NCI-H345 (cell line): ENCODE measurements at regions not wholly inside any gene's neighbourhood (a gene's known extent, or its start where the extent isn't known, plus 50 kb on each side); places are given as distances from the start of the nearest gene placed in this dataset.

ENCODE experiments used
- DNase-seq: peaks from one replicate; lab custom pipeline; 2025; lab: John Stamatoyannopoulos, UW

DNA sequence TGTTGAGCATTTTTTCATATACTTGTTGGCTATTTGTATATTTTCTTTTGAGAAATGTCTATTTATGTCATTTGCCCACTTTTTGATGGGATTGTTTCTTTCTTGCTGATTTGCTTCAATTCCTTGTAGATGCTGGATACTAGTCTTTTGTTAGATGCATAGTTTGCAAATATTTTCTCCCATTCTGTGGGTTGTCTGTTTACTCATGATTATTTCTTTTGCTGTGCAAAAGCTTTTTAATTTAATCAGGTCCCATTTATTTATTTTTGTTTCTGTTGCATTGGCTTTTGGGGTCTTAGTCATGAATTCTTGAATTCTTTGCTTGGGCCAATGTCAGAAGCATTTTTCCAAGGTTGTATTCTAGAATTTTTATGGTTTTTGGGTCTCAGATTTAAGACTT is 251.7 kb downstream of the WNT5A start:
- no peak for DNase-seq

DNA sequence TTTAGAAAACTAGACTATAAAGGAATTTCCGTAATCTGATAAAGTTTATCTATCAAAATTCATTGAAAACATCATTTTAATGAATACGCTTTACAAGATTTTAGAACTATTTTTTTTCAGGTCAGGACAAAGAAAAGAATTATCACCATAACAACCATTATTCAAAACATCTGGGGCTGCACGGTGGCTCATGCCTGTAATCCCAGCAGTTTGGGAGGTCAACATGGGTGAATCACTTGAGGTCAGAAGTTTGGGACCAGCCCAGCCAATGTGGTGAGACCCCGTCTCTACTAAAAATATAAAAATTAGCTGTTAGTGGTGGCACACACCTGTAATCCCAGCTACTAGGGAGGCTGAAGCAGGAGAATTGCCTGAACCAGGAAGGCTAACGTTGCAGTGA is 260.4 kb downstream of the WNT5A start:
- DNase-seq: no peak

DNA sequence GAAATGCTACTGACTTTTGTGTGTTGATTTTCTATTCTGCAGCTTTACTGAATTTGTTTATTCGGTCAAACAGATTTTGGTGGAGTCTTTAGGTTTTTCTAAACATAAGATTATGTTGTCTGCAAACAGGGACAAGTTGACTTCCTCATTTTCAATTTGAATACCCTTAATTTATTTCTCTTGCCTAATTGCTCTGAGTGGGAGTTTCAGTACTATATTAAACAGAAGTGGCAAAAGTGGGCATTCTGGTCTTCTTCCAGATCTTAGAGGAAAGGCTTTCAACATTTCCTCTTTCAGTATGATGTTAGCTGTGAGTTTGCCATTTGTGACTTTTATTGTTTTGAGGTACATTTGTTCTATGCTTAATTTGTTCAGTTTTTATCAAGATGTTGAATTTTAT is 268.5 kb downstream of the WNT5A start:
- DNase-seq: no peak

DNA sequence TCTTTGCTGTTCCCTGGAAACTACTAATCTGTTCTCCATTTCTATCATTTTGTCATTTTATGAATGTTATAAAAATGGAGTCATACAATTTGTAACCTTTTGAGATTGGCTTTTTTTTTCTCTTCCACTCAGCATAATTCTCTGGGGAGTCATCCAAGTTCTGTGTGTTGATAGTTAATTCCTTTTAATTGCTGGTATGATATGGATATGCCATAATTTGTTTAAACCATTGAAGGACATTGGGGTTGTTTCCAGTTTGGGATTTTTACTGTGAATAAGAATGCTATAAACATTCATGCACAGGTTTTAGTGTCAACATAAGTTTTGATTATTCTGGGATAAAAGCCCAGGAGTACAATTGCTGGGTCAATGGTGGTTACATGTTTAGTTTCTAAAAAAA is 279.4 kb downstream of the WNT5A start:
- DNase-seq: no peak

DNA sequence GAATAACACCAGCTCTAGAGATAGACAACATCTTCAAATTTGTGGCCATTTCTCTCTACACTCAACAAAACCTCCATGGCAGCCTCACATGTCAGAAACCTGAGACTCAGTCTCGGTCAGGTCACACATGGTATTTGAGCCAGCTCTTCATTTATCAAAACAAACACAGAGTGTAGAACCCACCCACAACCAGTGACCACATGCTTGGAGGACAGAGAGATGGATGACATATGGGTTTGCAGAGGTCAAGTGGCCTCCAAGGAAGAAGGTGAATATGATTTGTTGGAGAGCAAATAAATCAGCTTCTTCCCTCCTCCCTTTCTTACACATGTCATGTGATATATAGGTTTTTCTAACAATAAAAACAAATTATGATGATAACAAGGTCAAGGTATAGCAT is 278.1 kb upstream of the LRTM1 start:
- no peak for DNase-seq

DNA sequence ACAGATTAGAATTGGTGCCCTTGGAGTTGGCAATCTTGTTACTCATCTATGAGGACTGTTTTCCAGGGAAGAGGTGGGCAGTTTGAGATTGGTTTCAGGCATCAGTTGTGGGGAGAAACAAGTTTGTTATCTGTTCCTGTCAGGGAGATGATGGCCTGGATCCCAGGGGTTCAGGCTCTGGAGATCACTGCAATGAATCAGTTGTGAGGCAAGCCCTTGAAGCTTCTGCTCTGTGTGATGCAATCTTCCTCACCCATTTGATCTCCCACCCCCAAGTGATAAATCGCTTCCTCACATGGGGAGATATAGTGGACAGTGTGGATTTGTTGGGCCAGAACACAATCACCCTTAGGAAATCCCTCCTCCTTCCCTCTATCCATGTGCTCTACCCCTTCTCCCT is 276.6 kb upstream of the LRTM1 start:
- no peak for DNase-seq

DNA sequence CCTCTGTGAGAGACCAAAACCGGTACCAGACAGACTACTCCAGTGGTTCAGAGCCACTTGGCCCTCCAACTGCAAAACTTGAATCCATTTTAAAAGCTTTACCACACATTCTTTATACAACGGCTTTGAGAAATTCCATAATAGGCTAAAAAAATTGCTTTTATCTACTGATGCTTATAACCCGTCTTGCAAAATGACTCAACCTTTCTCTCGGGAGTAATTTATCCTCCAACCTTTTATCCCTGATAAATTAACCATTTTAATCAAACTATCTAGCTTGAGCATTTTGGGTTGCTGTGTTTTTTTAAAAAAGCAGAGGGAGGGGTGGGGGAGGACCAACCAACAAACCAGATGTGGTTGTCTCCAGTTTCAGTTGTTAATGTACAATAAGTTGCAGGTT is 275.7 kb upstream of the LRTM1 start:
- DNase-seq: no peak

DNA sequence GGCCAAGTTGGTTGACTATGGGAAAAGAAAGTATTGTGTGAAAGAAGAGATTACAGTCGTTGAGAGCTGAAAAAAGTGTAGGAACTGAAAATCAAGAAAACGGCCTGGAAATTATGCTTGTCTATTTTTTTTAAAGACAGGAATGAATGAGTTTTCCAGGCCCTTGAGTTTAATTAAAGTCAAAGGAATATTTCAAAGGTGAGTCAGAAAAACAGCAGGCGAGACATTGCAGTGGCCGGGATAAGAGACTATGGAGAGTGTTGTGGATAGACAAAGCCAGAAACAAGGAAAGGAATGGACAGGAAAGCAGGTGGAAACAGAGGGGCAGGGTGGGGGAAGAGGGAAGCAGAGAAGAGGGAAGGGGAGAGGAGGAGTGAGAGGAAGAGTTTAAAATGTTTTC is 275.1 kb upstream of the LRTM1 start:
- no peak for DNase-seq

DNA sequence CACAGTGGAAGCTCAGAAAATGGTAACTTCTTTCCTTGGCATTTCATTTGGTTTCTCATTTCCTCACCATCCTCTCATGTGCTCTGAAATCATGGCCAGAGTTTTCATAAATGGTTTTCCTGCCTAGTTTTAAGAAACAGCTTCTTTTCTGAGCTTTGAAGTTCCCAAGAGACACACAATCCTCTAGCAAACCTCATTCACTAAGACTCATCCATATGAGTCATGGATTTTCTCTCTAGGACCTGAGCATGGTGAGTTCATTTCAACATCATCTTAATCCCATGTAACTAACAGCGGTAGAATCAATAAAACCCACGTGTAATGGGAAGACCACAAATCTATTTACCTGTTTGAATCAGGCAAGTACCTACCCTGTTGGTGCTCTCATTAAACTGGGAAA is 274.5 kb upstream of the LRTM1 start:
- no peak for DNase-seq

DNA sequence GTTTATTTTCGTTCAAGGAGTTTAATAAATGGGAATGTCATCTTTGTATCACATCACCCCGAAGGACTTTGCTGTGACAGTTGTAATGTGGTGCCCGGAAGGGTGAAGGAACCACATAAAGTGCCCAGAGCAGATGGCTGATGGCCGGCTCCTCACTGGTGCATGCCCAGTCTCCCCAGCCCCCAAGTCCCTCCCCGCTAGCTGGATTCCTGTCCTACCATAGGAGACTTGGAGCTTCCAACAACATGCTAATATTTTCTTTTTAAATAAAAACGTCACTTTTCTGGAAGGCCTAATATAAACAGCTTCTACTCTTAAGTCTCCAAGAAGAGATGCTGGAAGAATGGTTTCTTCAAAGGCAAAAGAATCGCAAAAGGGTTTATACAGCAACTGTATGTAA is 273.9 kb upstream of the LRTM1 start:
- no peak for DNase-seq

DNA sequence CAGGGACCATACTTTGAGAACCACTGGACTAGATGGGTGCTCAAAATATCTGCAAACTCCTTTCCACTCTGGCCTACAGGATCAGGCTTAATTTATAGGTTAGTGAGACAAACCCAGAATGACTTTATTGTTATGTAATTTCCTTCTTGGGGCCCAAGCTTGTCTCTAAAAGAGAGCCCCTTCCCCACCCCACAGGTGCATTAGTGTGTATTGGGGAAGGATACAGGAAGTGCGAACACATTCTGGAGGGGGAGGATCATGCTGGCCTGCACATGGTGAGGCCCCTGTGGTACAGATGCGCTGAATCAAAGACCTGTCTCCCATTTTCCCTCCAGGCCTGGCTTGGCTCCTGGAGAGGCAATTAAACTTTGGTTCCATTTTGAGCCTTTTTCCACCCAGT is 273.0 kb upstream of the LRTM1 start:
- no peak for DNase-seq

DNA sequence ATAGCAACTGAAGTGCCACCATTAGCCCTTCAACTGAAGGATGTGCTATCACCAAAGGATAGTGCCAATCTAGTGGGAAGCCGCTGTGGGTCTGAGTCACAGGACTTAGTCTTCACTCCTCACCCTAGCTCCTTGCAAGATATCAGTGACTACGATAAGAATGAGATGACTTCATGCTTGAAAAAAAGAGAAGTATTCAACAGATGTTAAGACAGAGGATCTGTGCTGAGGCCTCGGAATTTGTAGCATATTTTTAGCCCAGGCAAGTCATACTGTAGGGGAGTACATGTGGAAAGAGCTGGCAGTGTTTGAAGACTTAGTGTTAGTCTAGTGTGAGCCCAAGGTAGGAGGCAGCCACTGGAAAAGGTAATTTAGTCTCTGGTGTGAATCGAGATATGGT is 270.7 kb upstream of the LRTM1 start:
- no peak for DNase-seq

DNA sequence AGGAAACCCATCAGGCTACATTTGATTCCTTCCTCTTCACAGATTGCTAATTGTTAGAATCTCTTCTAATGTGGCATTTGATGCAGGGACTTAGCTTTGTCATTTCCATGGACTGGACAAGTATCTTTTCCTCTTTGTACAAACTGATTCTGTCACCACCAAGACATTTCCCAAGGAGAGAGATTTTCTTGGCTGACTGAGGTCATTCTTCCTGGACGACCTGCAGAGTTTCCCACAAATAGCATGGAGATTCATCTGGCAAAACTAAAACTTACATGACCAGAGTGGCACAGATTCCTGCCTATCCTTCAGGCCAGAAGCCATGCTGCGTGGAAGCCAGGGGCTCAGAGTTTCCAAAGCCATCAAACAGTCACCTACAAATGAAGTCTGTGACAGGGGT is 269.2 kb upstream of the LRTM1 start:
- no peak for DNase-seq

DNA sequence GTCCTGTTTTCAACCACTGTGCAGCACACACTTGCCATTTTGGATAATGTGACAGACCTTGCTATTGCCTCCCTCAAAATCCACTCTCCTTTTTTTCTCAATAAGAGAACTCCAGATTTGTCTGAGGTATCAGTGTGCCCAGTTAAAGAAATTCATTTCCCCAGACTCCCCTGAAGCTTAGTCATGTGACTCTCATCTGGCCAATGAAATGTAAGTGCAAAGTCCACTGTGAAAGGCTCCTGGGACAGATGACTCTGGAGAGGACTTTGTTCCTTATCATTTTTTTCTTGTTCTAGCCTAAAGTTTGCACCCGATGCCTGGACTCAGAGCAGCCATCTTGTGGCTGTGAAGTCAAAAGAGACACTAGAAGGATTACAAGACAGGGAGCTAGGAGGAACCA is 268.6 kb upstream of the LRTM1 start:
- DNase-seq: no peak

DNA sequence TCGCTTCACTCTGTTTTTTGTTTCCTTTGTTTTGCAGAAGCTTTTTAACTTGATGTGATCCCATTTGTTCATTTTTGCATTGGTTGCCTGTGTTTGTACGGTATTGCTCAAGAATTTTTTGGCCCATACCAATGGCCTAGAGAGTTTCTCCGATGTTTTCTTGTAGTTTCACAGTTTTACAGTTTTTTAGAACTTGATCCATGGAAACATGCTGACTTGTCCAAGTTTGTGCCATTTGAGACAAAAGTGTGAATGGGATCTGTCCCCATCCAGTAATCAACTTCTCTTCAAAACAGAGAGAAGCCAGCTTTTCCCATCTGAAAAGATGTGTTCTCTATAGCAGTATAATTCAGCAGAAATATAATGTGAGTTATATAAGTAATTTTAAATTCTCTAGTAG is 266.5 kb upstream of the LRTM1 start:
- DNase-seq: no peak

DNA sequence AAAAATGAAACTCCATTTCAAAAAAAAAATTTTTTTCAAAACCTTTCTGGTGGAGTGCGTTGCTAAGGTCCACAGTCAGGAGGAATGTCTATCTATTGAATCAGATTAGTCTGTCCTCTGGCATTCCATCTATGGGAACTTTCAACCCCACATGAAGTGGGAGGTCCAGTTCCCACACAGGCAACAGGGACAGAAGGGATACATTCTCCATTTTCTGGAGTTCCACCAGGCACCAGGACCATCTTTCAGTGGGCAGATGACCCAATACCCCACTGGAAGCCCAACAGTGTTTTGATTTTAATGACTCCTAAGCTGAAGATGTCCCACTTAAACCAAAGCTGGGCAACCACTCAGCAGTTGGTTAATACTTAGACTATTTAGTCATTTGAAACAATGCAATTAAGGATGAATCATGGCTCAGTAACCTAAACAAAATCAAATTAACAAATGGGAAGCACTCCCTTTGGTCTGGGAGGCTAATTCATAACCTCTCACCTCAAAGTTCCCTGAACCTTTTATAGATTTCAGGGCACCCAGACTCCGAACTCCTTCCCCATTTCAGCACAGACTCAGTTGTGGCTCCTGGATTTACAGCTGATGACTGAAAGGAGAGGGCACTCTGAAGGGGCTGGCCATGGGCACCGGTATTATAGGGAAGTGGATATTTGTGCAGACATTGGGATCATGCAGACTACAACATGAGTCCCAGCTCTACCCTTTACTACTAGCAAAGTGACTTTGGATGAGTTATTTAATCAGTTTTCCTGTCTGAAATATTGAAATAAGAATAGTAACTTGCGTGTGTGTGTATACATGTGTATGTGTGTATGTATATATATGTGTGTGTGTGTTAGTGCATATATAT is 264.3 kb upstream of the LRTM1 start:
- no peak for DNase-seq

DNA sequence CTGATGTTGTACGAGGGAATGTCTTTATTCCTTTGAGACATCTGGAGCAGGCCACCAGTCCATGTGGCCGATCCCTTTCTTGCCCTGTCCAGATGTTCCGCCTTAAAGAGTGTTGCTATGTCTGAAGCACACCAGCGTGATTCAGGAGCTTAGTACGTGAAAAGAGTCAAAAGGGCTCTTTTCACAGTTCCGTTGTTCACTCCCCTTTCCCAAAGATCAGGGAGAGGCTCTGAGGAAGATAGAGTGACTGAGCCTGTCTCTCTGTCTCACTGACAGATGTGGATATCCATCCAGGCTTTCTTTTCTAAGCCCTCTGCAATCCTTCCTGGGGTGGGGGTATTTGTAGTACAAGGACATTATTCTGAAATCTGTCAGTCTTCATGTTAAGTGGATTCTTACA is 262.5 kb upstream of the LRTM1 start:
- DNase-seq: no peak

DNA sequence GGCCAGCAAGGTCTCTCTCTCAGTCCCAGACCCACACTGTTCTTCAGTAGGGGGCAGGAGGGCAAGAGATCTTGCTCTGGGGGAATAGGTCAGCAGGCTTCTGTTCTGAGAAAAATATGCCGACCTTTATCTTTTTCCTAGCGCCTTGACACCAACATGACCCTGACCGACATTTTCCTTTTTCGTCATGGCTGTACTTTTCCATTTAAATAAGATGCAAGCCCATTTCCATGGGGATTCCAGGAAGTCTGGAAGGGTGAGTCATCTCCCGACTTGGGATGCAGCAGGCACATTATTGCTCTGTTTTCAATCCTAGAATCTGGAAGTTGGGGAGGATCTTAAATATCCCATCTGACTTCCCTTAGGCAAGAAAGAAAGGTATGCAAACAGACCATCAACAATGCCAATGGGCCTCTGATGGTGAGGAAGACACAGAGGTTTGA is 261.5 kb upstream of the LRTM1 start:
- no peak for DNase-seq

DNA sequence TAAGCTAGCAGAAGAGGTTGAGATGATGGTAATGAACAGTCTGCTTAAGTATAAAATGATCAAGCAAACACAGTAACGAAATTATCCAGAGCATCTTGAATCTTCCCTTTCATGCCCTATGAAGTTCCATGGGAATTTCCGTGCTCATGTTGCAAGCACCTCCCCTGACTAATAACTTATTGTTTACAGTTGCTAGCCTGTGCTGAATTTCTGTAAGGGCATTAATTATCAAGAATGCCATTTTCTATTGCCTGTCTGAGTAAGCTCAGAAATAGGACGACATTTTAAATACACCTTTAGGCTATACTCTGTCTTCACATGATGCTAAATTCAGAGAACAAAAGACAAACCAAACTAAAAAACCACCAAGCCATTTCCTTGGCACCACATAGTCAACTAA is 257.5 kb upstream of the LRTM1 start:
- DNase-seq: no peak

DNA sequence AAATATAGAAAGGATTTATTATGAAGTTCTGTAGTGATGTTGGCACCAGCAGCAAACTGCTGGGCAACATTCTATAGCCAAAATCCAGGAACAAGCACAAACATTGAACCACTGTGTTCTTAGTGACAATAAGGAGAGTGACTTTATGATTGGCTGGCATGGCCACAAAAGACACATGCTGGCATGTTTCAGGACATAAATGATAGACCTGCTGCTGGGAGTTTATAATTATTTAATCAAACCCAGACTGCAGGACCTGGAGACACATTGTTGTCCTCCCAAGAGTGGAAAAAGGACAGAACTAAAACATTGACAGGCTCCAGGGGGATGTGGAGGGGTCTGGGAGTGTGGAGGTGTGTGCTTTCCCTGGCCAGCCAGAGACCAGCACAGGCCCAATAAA is 255.3 kb upstream of the LRTM1 start:
- DNase-seq: no peak

DNA sequence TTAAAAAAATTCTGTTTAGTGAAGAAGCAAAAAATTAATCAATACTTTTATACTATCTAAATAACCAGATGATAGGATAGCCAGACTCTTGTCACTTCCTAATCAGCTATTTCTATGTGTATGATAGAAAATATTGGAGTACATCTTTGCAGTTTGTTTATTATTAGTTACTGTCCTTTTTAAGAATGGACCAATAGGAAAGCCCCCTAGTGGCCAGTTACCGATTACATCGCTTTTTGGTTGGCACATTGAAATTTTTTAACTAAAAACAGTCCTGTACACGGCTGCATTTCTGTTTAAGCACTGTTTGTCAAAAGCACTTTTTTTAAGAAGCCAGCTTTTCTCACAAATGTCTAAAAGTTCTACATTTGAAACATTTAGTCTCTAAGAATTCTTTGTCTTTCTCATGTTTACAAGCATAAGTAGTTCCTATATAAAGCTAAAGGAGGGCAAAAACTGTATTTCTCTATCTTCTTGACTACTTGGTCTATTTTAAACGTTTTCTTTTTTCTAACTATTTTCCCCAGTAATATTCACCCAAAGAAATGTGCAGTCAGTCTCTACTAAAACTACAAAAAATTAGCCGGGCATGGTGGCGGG is 253.2 kb upstream of the LRTM1 start:
- peak; percentile 21 for DNase-seq

DNA sequence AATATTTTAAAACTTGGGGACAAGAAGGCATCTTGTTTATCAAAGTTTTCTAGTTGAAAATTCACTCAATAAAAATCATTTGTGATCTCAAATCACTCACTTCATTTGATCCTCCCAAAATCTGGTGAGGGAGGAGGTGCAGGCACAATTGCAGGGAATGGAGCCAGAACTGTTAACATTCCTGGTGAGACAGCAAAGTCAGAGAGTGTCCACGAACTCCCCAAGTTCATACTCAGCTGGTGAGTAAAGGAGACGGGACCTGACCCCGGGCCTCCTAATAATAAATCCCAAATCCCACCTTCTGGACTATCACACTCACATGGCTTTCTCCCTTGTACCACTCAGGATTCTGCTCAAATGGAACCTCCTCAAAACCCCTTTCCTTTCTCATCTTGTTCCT is 252.3 kb upstream of the LRTM1 start:
- DNase-seq: no peak

DNA sequence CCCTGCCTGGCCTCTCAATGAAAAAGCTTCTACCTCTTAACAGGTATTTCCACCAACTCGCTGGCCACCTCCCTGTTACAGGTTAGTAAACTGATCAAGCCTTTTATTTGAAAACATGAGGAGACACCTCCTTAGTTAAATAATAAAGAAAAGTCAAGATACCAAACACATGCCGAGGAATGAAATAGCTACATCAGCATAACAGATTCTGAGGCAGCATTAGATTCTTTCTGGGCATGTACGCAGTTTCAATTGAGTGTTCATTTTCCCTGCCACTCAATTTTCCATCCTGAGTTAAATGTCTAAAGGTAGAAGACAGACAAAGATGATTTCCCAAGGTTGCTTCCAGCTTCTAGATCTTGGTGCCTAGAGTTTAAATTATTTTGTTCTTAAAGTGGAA is 250.5 kb upstream of the LRTM1 start:
- no peak for DNase-seq

DNA sequence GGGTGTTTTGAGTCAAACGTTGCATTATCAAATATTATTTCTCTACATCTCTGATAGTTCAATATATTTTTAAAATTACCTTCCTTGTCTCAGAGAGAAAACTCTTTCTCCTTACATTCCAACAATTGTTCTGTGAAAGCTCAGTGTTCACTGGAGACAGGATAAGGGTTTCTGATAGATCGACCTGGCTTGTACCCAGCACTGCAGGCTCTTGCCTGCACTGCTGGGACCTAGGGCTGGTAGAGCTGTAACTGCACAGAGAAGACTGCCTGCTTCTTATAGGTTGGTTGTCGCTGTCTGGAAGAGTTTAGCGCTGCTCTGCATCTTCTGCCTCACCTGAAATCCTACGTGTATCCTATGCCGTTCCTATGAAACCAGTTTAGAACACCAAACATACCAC is 249.9 kb upstream of the LRTM1 start:
- DNase-seq: no peak
